ENCODE measurements at regions not wholly inside any gene's neighbourhood (a gene's known extent, or its start where the extent isn't known, plus 50 kb on each side); places are given as distances from the start of the nearest gene placed in this dataset.

GRCh38 chr1:29789221-29789909 lies 553.0 kb downstream of the PTPRU start:
- H3K27ac ChIP-seq, result no peak overlapping the region
- no peaks in the 10 kb centered on the region for H3K36me3 ChIP-seq
- no peaks in the 10 kb centered on the region for H3K9me3 ChIP-seq
- H3K4me1 ChIP-seq, result no peaks in the 10 kb centered on the region
- DNase-seq (ENCODE audit: low spot score in 2 of 2), result no peak
- H3K4me3 ChIP-seq, result no peak overlapping the region
- intact Hi-C loops (cut with DNase I; ENCODE audit: low total_unique reads), result no loop called here
- TF ChIP-seq POLR2AphosphoS5 (IDR thresholded peaks at IDR 0.05), result no peak
- no peak for TF ChIP-seq POLR2A (IDR thresholded peaks at IDR 0.05)
- TF ChIP-seq CTCF (IDR thresholded peaks at IDR 0.05), result no peak
- no peaks in the 10 kb centered on the region for H3K27me3 ChIP-seq

GRCh38 chr1:29786791-29787732 lies 550.7 kb downstream of the PTPRU start:
- Histone ChIP-seq H3K4me1 (no peaks in the 10 kb centered on the region), H3K9me3 (no peaks in the 10 kb centered on the region), H3K36me3 (no peaks in the 10 kb centered on the region), H3K4me3 (no peak overlapping the region), H3K27me3 (no peaks in the 10 kb centered on the region), H3K27ac (no peak overlapping the region)
- TF ChIP-seq POLR2A (IDR thresholded peaks at IDR 0.05) (no peak), CTCF (IDR thresholded peaks at IDR 0.05) (no peak), POLR2AphosphoS5 (IDR thresholded peaks at IDR 0.05) (no peak)
- peak in 1 of 2 donors; percentile 4 for DNase-seq (ENCODE audit: low spot score in 2 of 2)
- intact Hi-C loops (cut with DNase I; ENCODE audit: low total_unique reads), result no loop called here

GRCh38 chr1:29786195-29786594 lies 549.9 kb downstream of the PTPRU start:
- no peak overlapping the region for H3K4me3 ChIP-seq
- intact Hi-C loops (cut with DNase I; ENCODE audit: low total_unique reads), result no loop called here
- H3K27me3 ChIP-seq, result no peaks in the 10 kb centered on the region
- no peak overlapping the region for H3K27ac ChIP-seq
- no peak for DNase-seq (ENCODE audit: low spot score in 2 of 2)
- H3K9me3 ChIP-seq, result no peaks in the 10 kb centered on the region
- H3K36me3 ChIP-seq, result no peaks in the 10 kb centered on the region
- TF ChIP-seq POLR2AphosphoS5 (IDR thresholded peaks at IDR 0.05) (no peak), CTCF (IDR thresholded peaks at IDR 0.05) (no peak), POLR2A (IDR thresholded peaks at IDR 0.05) (no peak)
- H3K4me1 ChIP-seq, result no peaks in the 10 kb centered on the region

- H3K27ac ChIP-seq, result no peak overlapping the region
- H3K4me3 ChIP-seq, result no peak overlapping the region
- no peaks in the 10 kb centered on the region for H3K36me3 ChIP-seq
- no peaks in the 10 kb centered on the region for H3K27me3 ChIP-seq
- DNase-seq (ENCODE audit: low spot score in 2 of 2), result no peak
- intact Hi-C loops (cut with DNase I; ENCODE audit: low total_unique reads), result no loop called here
- H3K9me3 ChIP-seq, result no peaks in the 10 kb centered on the region
- no peaks in the 10 kb centered on the region for H3K4me1 ChIP-seq
- TF ChIP-seq POLR2A (IDR thresholded peaks at IDR 0.05) (no peak), CTCF (IDR thresholded peaks at IDR 0.05) (no peak), POLR2AphosphoS5 (IDR thresholded peaks at IDR 0.05) (no peak)
Measured at GRCh38 chr1:29785554-29785953, 549.2 kb downstream of the PTPRU start.

GRCh38 chr1:29785137-29785527 lies 548.8 kb downstream of the PTPRU start:
- Histone ChIP-seq H3K4me1 (no peaks in the 10 kb centered on the region), H3K27ac (no peak overlapping the region), H3K36me3 (no peaks in the 10 kb centered on the region), H3K27me3 (no peaks in the 10 kb centered on the region), H3K9me3 (no peaks in the 10 kb centered on the region), H3K4me3 (no peak overlapping the region)
- no peak for DNase-seq (ENCODE audit: low spot score in 2 of 2)
- intact Hi-C loops (cut with DNase I; ENCODE audit: low total_unique reads), result no loop called here
- no peak for TF ChIP-seq POLR2AphosphoS5 (IDR thresholded peaks at IDR 0.05)
- no peak for TF ChIP-seq CTCF (IDR thresholded peaks at IDR 0.05)
- TF ChIP-seq POLR2A (IDR thresholded peaks at IDR 0.05), result no peak
